Neuron (in vitro differentiated cells): ENCODE measurements at regions not wholly inside any gene's neighbourhood (a gene's known extent, or its start where the extent isn't known, plus 50 kb on each side); places are given as distances from the start of the nearest gene placed in this dataset.

Experiments
- H2AFZ ChIP-seq: one replicate; pipeline ENCODE4 v1.6.1; 2013; ENCODE audit warnings: low read depth, mild to moderate bottlenecking, inconsistent platforms, low read length, moderate library complexity
- H3K27me3 ChIP-seq: one replicate; pipeline ENCODE4 v1.6.1; 2013; ENCODE audit warnings: low read length; ENCODE audit not compliant: insufficient read depth
- H3K36me3 ChIP-seq: one replicate; pipeline ENCODE4 v1.6.1; 2013; ENCODE audit warnings: low read length; ENCODE audit not compliant: insufficient read depth
- H3K4me1 ChIP-seq: one replicate; pipeline ENCODE4 v1.6.1; 2013; ENCODE audit warnings: low read length; ENCODE audit not compliant: insufficient read depth
- H3K4me3 ChIP-seq: 2 replicates; pipeline ENCODE4 v1.5.1; 2013; ENCODE audit warnings: mild to moderate bottlenecking, low read length, moderate library complexity
- H3K9me3 ChIP-seq: one replicate; pipeline ENCODE4 v1.6.1; 2013; ENCODE audit warnings: low read length

GRCh38 chr13:37416291-37417059, 182.1 kb downstream of the POSTN start:
- no peaks in the 10 kb centered on the region for H3K4me1 ChIP-seq
- H3K4me3 ChIP-seq = no peak overlapping the region
- no peaks in the 10 kb centered on the region for H3K36me3 ChIP-seq
- H3K9me3 ChIP-seq = no peaks in the 10 kb centered on the region
- no peak overlapping the region for H2AFZ ChIP-seq
- H3K27me3 ChIP-seq = no peaks in the 10 kb centered on the region

- no peaks in the 10 kb centered on the region for H3K9me3 ChIP-seq
- no peaks in the 10 kb centered on the region for H3K27me3 ChIP-seq
- H2AFZ ChIP-seq = no peak overlapping the region
- H3K4me3 ChIP-seq = no peak overlapping the region
- H3K4me1 ChIP-seq = no peaks in the 10 kb centered on the region
- no peaks in the 10 kb centered on the region for H3K36me3 ChIP-seq
Measured at GRCh38 chr13:37413161-37413560, 185.4 kb downstream of the POSTN start.

- Histone ChIP-seq H3K4me3 (no peak overlapping the region), H3K9me3 (no peaks in the 10 kb centered on the region), H3K27me3 (no peaks in the 10 kb centered on the region), H3K4me1 (no peaks in the 10 kb centered on the region), H2AFZ (no peak overlapping the region), H3K36me3 (no peaks in the 10 kb centered on the region)
Measured at GRCh38 chr13:37412241-37412921, 186.2 kb downstream of the POSTN start.

- no peaks in the 10 kb centered on the region for H3K36me3 ChIP-seq
- H3K9me3 ChIP-seq = no peaks in the 10 kb centered on the region
- H2AFZ ChIP-seq = no peak overlapping the region
- no peaks in the 10 kb centered on the region for H3K27me3 ChIP-seq
- H3K4me3 ChIP-seq = no peak overlapping the region
- H3K4me1 ChIP-seq = no peaks in the 10 kb centered on the region
Measured at GRCh38 chr13:37410316-37410715, 188.3 kb downstream of the POSTN start.

GRCh38 chr13:37409756-37410155, 188.8 kb downstream of the POSTN start:
- H3K4me3 ChIP-seq = no peak overlapping the region
- H3K36me3 ChIP-seq = no peaks in the 10 kb centered on the region
- no peaks in the 10 kb centered on the region for H3K9me3 ChIP-seq
- no peak overlapping the region for H2AFZ ChIP-seq
- no peaks in the 10 kb centered on the region for H3K27me3 ChIP-seq
- no peaks in the 10 kb centered on the region for H3K4me1 ChIP-seq

- H3K27me3 ChIP-seq = no peaks in the 10 kb centered on the region
- H3K4me3 ChIP-seq = no peak overlapping the region
- no peaks in the 10 kb centered on the region for H3K4me1 ChIP-seq
- H3K9me3 ChIP-seq = no peaks in the 10 kb centered on the region
- H3K36me3 ChIP-seq = no peaks in the 10 kb centered on the region
- no peak overlapping the region for H2AFZ ChIP-seq
Measured at GRCh38 chr13:37407156-37407555, 191.4 kb downstream of the POSTN start.

GRCh38 chr13:37406031-37406430, 192.5 kb downstream of the POSTN start:
- Histone ChIP-seq H3K36me3 (no peaks in the 10 kb centered on the region), H2AFZ (no peak overlapping the region), H3K4me3 (no peak overlapping the region), H3K27me3 (no peaks in the 10 kb centered on the region), H3K4me1 (no peaks in the 10 kb centered on the region), H3K9me3 (no peaks in the 10 kb centered on the region)

GRCh38 chr13:37403776-37404527, 194.6 kb downstream of the POSTN start:
- H3K4me1 ChIP-seq = no peaks in the 10 kb centered on the region
- no peaks in the 10 kb centered on the region for H3K9me3 ChIP-seq
- H2AFZ ChIP-seq = no peak overlapping the region
- no peaks in the 10 kb centered on the region for H3K36me3 ChIP-seq
- H3K4me3 ChIP-seq = no peak overlapping the region
- no peaks in the 10 kb centered on the region for H3K27me3 ChIP-seq

GRCh38 chr13:37401721-37402120, 196.8 kb downstream of the POSTN start:
- Histone ChIP-seq H3K27me3 (no peaks in the 10 kb centered on the region), H2AFZ (no peak overlapping the region), H3K4me3 (no peak overlapping the region), H3K36me3 (no peaks in the 10 kb centered on the region), H3K9me3 (no peaks in the 10 kb centered on the region), H3K4me1 (no peaks in the 10 kb centered on the region)

GRCh38 chr13:37397535-37397934, 201.0 kb downstream of the POSTN start:
- no peak overlapping the region for H3K4me3 ChIP-seq
- no peaks in the 10 kb centered on the region for H3K36me3 ChIP-seq
- H3K4me1 ChIP-seq = no peaks in the 10 kb centered on the region
- H2AFZ ChIP-seq = no peak overlapping the region
- H3K9me3 ChIP-seq = no peaks in the 10 kb centered on the region
- no peaks in the 10 kb centered on the region for H3K27me3 ChIP-seq

- H3K36me3 ChIP-seq = no peaks in the 10 kb centered on the region
- H2AFZ ChIP-seq = no peak overlapping the region
- no peaks in the 10 kb centered on the region for H3K4me1 ChIP-seq
- H3K4me3 ChIP-seq = no peak overlapping the region
- H3K9me3 ChIP-seq = no peaks in the 10 kb centered on the region
- no peaks in the 10 kb centered on the region for H3K27me3 ChIP-seq
Measured at GRCh38 chr13:37395544-37395943, 203.0 kb downstream of the POSTN start.

- Histone ChIP-seq H3K9me3 (no peaks in the 10 kb centered on the region), H2AFZ (no peak overlapping the region), H3K4me1 (no peaks in the 10 kb centered on the region), H3K27me3 (no peaks in the 10 kb centered on the region), H3K36me3 (no peaks in the 10 kb centered on the region), H3K4me3 (no peak overlapping the region)
Measured at GRCh38 chr13:37392389-37392788, 206.2 kb downstream of the POSTN start.

- Histone ChIP-seq H3K4me1 (no peaks in the 10 kb centered on the region), H2AFZ (no peak overlapping the region), H3K27me3 (no peaks in the 10 kb centered on the region), H3K9me3 (no peaks in the 10 kb centered on the region), H3K4me3 (no peak overlapping the region), H3K36me3 (no peaks in the 10 kb centered on the region)
Measured at GRCh38 chr13:37390735-37391134, 207.8 kb downstream of the POSTN start.
